ENCODE measurements at regions not wholly inside any gene's neighbourhood (a gene's known extent, or its start where the extent isn't known, plus 50 kb on each side); places are given as distances from the start of the nearest gene placed in this dataset.
"Not testable (repeated sequence)": the region's sequence is repeated elsewhere in the genome, so short reads cannot be mapped to it uniquely, and the experiment has no call there.

DNA sequence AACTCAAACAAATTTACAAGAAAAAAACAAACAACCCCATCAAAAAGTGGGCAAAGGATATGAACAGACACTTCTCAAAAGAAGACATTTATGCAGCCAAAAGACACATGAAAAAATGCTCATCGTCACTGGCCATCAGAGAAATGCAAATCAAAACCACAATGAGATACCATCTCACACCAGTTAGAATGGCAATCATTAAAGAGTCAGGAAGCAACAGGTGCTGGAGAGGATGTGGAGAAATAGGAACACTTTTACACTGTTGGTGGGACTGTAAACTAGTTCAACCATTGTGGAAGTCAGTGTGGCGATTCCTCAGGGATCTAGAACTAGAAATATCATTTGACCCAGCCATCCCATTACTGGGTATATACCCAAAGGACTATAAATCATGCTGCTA is 228.1 kb upstream of the AKR1E2 start:
- intact Hi-C loops (cut with micrococcal nuclease); H3K9ac ChIP-seq (ENCODE audit: insufficient read depth in 1 of 2, low read depth in 2 of 2, low read length in 2 of 2); H2AFZ ChIP-seq (ENCODE audit: low read depth, low read length); POLR2A ChIA-PET; H3K9me1 ChIP-seq (ENCODE audit: control insufficient read depth, insufficient read depth, low read length); BruUV-seq (replicated peaks); H3K27ac ChIP-seq (ENCODE audit: extremely low read depth, low read depth, low read length); H3K36me3 ChIP-seq (ENCODE audit: control insufficient read depth, insufficient read depth, low read length); H3K4me1 ChIP-seq (replicated peaks in 1 of 2; ENCODE audit: control insufficient read depth in 2 of 2, insufficient read depth in 2 of 2, low read length in 2 of 2); CTCF ChIA-PET (ENCODE audit: low intra/inter-chr PET ratio); H3K4me2 ChIP-seq (ENCODE audit: insufficient read depth, low read length); H3K4me3 ChIP-seq; H4K20me1 ChIP-seq (replicated peaks; ENCODE audit: control insufficient read depth, insufficient read depth, low read length); ATAC-seq; in situ Hi-C loops (cut with MboI); FAIRE-seq; H3K27me3 ChIP-seq (ENCODE audit: control insufficient read depth in 2 of 2, insufficient read depth in 2 of 2, low read length in 2 of 2); H3K9me3 ChIP-seq (replicated peaks; ENCODE audit: control insufficient read depth, insufficient read depth, low read depth, low read length); H3K79me2 ChIP-seq (ENCODE audit: control insufficient read depth, insufficient read depth, low read length); DNase-seq (ENCODE audit: extremely low read depth in 1 of 4, low spot score in 3 of 4): not testable (repeated sequence)
- WGBS (ENCODE audit: insufficient coverage, low coverage, missing lambda C conversion rate): no CpG with 5 or more reads among the region's 2 CpGs

DNA sequence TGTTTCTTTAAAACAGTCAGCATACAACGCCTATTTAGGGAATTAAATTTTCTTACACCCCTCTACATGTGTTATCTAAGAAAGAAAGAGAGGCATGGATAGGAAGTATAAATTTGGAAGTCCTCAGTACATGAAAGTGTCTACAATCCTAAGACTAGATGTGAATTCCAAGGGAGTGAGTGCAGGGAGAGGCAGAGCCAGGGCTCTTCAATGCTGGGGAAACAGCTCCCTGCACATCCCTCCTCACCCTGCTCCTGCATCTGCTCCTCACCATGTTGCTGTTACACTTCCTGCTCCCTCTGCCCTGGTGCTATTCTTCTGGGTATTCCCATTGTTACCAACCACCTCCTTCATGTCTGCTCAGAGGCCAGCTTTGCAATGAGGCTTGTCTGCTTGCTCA is 229.1 kb upstream of the AKR1E2 start:
- H2AFZ ChIP-seq (ENCODE audit: low read depth, low read length): no peak overlapping the region
- WGBS (ENCODE audit: insufficient coverage, low coverage, missing lambda C conversion rate): 0% methylated on average over 1 of the region's 1 CpG
- CTCF ChIA-PET (ENCODE audit: low intra/inter-chr PET ratio): no interaction called here

More for the DNA sequence above, 229.1 kb upstream of the AKR1E2 start:
- Histone ChIP-seq H3K4me3 (no peak overlapping the region), H3K79me2 (ENCODE audit: control insufficient read depth, insufficient read depth, low read length) (no peaks in the 10 kb centered on the region), H3K4me1 (replicated peaks in 1 of 2; ENCODE audit: control insufficient read depth in 2 of 2, insufficient read depth in 2 of 2, low read length in 2 of 2) (no peaks in the 10 kb centered on the region), H3K9me1 (ENCODE audit: control insufficient read depth, insufficient read depth, low read length) (no peaks in the 10 kb centered on the region), H4K20me1 (replicated peaks; ENCODE audit: control insufficient read depth, insufficient read depth, low read length) (no peaks in the 10 kb centered on the region), H3K36me3 (ENCODE audit: control insufficient read depth, insufficient read depth, low read length) (no peaks in the 10 kb centered on the region), H3K4me2 (ENCODE audit: insufficient read depth, low read length) (no peak overlapping the region), H3K27me3 (ENCODE audit: control insufficient read depth in 2 of 2, insufficient read depth in 2 of 2, low read length in 2 of 2) (no peaks in the 10 kb centered on the region), H3K27ac (ENCODE audit: extremely low read depth, low read depth, low read length) (no peak overlapping the region), H3K9me3 (replicated peaks; ENCODE audit: control insufficient read depth, insufficient read depth, low read depth, low read length) (no peaks in the 10 kb centered on the region), H3K9ac (ENCODE audit: insufficient read depth in 1 of 2, low read depth in 2 of 2, low read length in 2 of 2) (no peak overlapping the region)
- ATAC-seq: no peak
- BruUV-seq (replicated peaks): no TSS peak
- TF ChIP-seq RB1 (IDR thresholded peaks at IDR 0.05; ENCODE audit: low read depth) (no peak), ELF2 (CRISPR knock-in tag; IDR thresholded peaks at IDR 0.05) (no peak), PHF8 (IDR thresholded peaks at IDR 0.05; ENCODE audit: borderline replicate concordance, low read length) (no peak), ZNF830 (CRISPR knock-in tag; IDR thresholded peaks at IDR 0.05) (no peak)
- in situ Hi-C loops (cut with MboI): no loop called here
- no peak for FAIRE-seq
- intact Hi-C loops (cut with micrococcal nuclease): no loop called here
- no peak for DNase-seq (ENCODE audit: extremely low read depth in 1 of 4, low spot score in 3 of 4)
- POLR2A ChIA-PET: interaction anchor here (0.6 kb wide), 2 partner anchors 36 to 437 kb away, joined by 3 to 5 read pairs; no protein-coding TSS in a partner anchor

Data from K562 (cell line).